SW480 (cell line): ENCODE measurements at regions not wholly inside any gene's neighbourhood (a gene's known extent, or its start where the extent isn't known, plus 50 kb on each side); places are given as distances from the start of the nearest gene placed in this dataset.

Experiments
- DNase-seq: peaks from one replicate; pipeline ENCODE4 v3.0.0-alpha.2; 2016; ENCODE audit warnings: low spot score

GRCh38 chr2:109070290-109070689 lies 58.7 kb upstream of the SH3RF3 start:
- no peak for DNase-seq

- peak; percentile 36 for DNase-seq
These were observed 59.4 kb upstream of the SH3RF3 start for GRCh38 chr2:109069331-109070194.

- no peak for DNase-seq
These were observed 60.2 kb upstream of the SH3RF3 start for GRCh38 chr2:109068811-109069210.

- DNase-seq, result no peak
These were observed 61.3 kb upstream of the SH3RF3 start for GRCh38 chr2:109067631-109068125.

- no peak for DNase-seq
These were observed 61.9 kb upstream of the SH3RF3 start for GRCh38 chr2:109066917-109067597.

- DNase-seq, result no peak
These were observed 62.5 kb upstream of the SH3RF3 start for GRCh38 chr2:109066501-109066900.

- DNase-seq, result no peak
These were observed 63.6 kb upstream of the SH3RF3 start for GRCh38 chr2:109065391-109065734.

GRCh38 chr2:109064660-109065390 lies 64.2 kb upstream of the SH3RF3 start:
- DNase-seq, result no peak

GRCh38 chr2:109062859-109063700 lies 65.9 kb upstream of the SH3RF3 start:
- DNase-seq, result peak; percentile 33

GRCh38 chr2:109062145-109062858 lies 66.7 kb upstream of the SH3RF3 start:
- no peak for DNase-seq

- DNase-seq, result no peak
These were observed 67.3 kb upstream of the SH3RF3 start for GRCh38 chr2:109061736-109062135.

- no peak for DNase-seq
These were observed 68.5 kb upstream of the SH3RF3 start for GRCh38 chr2:109060496-109060895.

- DNase-seq, result no peak
These were observed 69.4 kb upstream of the SH3RF3 start for GRCh38 chr2:109059474-109060165.

- DNase-seq, result no peak
These were observed 69.8 kb upstream of the EDAR start for GRCh38 chr2:109058802-109059201.

- DNase-seq, result no peak
These were observed 69.2 kb upstream of the EDAR start for GRCh38 chr2:109058191-109058632.

- DNase-seq, result no peak
These were observed 68.7 kb upstream of the EDAR start for GRCh38 chr2:109057686-109058085.

- DNase-seq, result no peak
These were observed 66.4 kb upstream of the EDAR start for GRCh38 chr2:109055435-109055834.

GRCh38 chr2:109054865-109055264 lies 65.8 kb upstream of the EDAR start:
- DNase-seq, result no peak

GRCh38 chr2:109053716-109054115 lies 64.7 kb upstream of the EDAR start:
- no peak for DNase-seq

GRCh38 chr2:109052922-109053321 lies 63.9 kb upstream of the EDAR start:
- no peak for DNase-seq
